Nephron (organoid): ENCODE measurements at regions not wholly inside any gene's neighbourhood (a gene's known extent, or its start where the extent isn't known, plus 50 kb on each side); places are given as distances from the start of the nearest gene placed in this dataset.

ENCODE experiments used
- H3K27ac Mint-ChIP-seq, 3 experiments: 2 replicates each; pipeline ENCODE4 v1.8.0; 2020; ENCODE audit warnings: mixed read lengths in 3 of 3, mild to moderate bottlenecking in 2 of 3, moderate library complexity in 1 of 3
- H3K27me3 Mint-ChIP-seq: 2 replicates; pipeline ENCODE4 v1.8.0; 2021; ENCODE audit warnings: low read depth, mild to moderate bottlenecking, moderate library complexity, mixed read lengths
- H3K36me3 Mint-ChIP-seq: 2 replicates; pipeline ENCODE4 v1.8.0; 2020; ENCODE audit warnings: low read depth, mixed read lengths
- H3K4me1 Mint-ChIP-seq: 2 replicates; pipeline ENCODE4 v1.8.0; 2020; ENCODE audit warnings: mixed read lengths
- H3K4me3 Mint-ChIP-seq, 3 experiments: 2 replicates each; pipeline ENCODE4 v1.8.0; 2020; ENCODE audit warnings: mild to moderate bottlenecking in 3 of 3, mixed read lengths in 3 of 3, moderate library complexity in 2 of 3
- H3K9me3 Mint-ChIP-seq: 2 replicates; pipeline ENCODE4 v1.8.0; 2020; ENCODE audit warnings: mixed read lengths
- TF ChIP-seq, protein P1 (sequence below), 3 experiments: fragments of 200-600 bp; sonication (generic); IDR thresholded peaks; one replicate each; pipeline ENCODE4 v1.5.0; 2021; ENCODE audit warnings: antibody characterized with exemption in 3 of 3; ENCODE audit not compliant: unreplicated experiment in 3 of 3

DNA sequence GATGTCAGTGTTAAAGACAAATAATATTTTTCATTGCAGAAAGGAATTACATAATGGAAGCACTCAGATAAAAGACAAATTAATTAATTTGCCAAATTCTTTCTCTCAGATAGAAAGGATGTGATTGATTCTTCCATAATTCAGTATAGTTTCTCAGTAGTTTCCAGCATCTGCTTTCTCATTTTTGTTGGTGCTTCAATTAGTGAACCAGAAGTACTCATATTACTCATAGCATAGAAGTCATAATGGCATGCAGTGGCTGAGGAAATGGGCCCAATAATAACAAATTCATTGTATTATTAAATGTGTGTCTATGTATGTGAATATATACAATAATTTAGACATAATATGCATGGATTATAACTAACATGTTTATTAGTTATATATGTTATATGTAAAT, 393.3 kb upstream of the TRAM1L1 start:
- TF ChIP-seq, protein P1, sequence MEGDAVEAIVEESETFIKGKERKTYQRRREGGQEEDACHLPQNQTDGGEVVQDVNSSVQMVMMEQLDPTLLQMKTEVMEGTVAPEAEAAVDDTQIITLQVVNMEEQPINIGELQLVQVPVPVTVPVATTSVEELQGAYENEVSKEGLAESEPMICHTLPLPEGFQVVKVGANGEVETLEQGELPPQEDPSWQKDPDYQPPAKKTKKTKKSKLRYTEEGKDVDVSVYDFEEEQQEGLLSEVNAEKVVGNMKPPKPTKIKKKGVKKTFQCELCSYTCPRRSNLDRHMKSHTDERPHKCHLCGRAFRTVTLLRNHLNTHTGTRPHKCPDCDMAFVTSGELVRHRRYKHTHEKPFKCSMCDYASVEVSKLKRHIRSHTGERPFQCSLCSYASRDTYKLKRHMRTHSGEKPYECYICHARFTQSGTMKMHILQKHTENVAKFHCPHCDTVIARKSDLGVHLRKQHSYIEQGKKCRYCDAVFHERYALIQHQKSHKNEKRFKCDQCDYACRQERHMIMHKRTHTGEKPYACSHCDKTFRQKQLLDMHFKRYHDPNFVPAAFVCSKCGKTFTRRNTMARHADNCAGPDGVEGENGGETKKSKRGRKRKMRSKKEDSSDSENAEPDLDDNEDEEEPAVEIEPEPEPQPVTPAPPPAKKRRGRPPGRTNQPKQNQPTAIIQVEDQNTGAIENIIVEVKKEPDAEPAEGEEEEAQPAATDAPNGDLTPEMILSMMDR (IDR thresholded peaks at IDR 0.05; ENCODE audit: unreplicated experiment in 3 of 3), result no peak
- no peaks in the 10 kb centered on the region for H3K36me3 Mint-ChIP-seq
- no peaks in the 10 kb centered on the region for H3K27me3 Mint-ChIP-seq

DNA sequence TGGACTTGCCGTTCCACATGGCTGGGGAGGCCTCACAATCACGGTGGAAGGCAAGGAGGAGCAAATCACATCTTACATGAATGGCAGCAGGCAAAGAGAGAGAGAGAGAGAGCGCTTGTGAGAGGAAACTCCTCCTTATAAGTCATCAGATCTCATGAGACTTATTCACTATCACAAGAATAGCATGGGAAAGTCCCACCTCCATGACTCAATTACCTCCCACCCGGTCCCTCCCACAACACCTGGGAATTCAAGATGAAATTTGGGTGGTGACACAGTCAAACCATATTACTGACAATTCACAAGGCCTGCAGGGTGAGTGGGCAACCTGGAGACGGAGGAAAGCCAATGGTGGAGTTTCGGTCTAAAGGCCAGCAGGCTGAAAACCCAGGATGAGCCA, 394.3 kb upstream of the TRAM1L1 start:
- no peaks in the 10 kb centered on the region for H3K27me3 Mint-ChIP-seq
- no peaks in the 10 kb centered on the region for H3K9me3 Mint-ChIP-seq
- no peaks in the 10 kb centered on the region for H3K4me1 Mint-ChIP-seq
- no peak overlapping the region for H3K27ac Mint-ChIP-seq
- no peak overlapping the region for H3K4me3 Mint-ChIP-seq
- TF ChIP-seq, protein P1 (IDR thresholded peaks at IDR 0.05; ENCODE audit: unreplicated experiment in 3 of 3), result no peak
- H3K36me3 Mint-ChIP-seq, result no peaks in the 10 kb centered on the region

More for the DNA sequence above, 393.3 kb upstream of the TRAM1L1 start:
- Mint-ChIP-seq H3K27ac (no peak overlapping the region), H3K4me1 (no peaks in the 10 kb centered on the region), H3K9me3 (no peaks in the 10 kb centered on the region), H3K4me3 (no peak overlapping the region)

DNA sequence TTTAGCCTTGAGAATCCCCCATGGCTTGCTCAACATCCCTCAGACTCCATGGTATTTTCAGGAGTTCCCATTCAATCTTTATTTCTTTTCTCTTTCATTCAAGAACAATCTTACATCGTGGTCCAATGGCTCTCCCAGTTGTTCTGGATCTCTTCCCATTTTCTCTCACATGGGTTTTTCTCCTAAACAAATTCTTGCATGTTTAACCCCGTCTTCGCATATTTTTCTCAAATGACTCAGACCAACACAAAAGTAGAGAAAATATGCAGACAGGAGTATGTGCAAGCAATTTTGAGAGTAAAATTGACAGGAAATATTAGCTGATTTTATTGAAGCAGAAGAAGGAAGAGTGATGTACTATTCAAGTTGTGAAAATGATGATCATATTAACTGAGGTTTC, 396.4 kb upstream of the TRAM1L1 start:
- TF ChIP-seq, protein P1 (IDR thresholded peaks at IDR 0.05; ENCODE audit: unreplicated experiment in 3 of 3), result no peak
- Mint-ChIP-seq H3K27me3 (no peaks in the 10 kb centered on the region), H3K4me1 (no peaks in the 10 kb centered on the region), H3K9me3 (no peaks in the 10 kb centered on the region), H3K4me3 (no peak overlapping the region), H3K36me3 (no peaks in the 10 kb centered on the region), H3K27ac (no peak overlapping the region)

DNA sequence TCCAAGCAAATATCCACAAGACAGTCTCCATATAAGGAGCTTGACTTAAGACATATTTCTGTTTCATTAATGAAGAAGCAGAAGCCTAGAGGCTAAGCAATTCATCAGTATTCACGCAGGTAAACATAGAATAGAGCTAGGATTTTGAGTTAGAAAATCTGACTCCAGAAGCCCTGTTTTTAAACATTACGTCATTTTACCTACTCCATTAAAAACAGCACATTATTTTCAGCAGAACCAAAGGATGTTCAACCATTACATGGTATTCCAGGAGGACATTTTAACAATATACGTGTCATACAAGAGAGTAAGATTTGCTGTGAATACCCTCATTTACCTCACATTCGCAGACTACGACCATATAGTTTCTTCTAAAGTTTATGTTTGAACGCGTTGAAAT, 403.3 kb upstream of the TRAM1L1 start:
- H3K9me3 Mint-ChIP-seq, result no peaks in the 10 kb centered on the region
- TF ChIP-seq, protein P1 (IDR thresholded peaks at IDR 0.05; ENCODE audit: unreplicated experiment in 3 of 3), result no peak
- H3K27ac Mint-ChIP-seq, result no peak overlapping the region
- no peak overlapping the region for H3K4me3 Mint-ChIP-seq
- peaks cover 10% of the 10 kb centered on the region for H3K4me1 Mint-ChIP-seq
- H3K27me3 Mint-ChIP-seq, result no peaks in the 10 kb centered on the region
- no peaks in the 10 kb centered on the region for H3K36me3 Mint-ChIP-seq

DNA sequence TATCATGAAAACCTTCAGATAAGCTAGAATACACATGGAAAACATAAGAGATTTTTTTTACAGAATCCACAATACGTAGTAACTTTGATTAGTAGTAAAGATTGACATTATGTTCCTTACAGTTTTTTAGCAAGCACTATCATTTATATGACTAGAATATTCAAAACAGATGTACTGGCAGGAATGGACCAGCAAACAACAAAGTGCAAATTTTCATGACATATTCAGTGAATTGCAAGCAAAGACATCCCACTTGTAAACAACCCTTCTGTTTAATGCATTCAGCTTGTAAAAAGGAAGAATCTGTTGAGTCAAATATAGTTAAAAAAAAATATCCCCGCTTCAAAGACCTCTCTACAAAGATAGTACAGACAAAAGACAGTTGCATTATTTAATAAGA, 403.7 kb upstream of the TRAM1L1 start:
- Mint-ChIP-seq H3K27me3 (no peaks in the 10 kb centered on the region), H3K4me3 (no peak overlapping the region), H3K9me3 (no peaks in the 10 kb centered on the region), H3K36me3 (no peaks in the 10 kb centered on the region), H3K27ac (no peak overlapping the region), H3K4me1 (peaks cover 10% of the 10 kb centered on the region)
- TF ChIP-seq, protein P1 (IDR thresholded peaks at IDR 0.05; ENCODE audit: unreplicated experiment in 3 of 3), result no peak

DNA sequence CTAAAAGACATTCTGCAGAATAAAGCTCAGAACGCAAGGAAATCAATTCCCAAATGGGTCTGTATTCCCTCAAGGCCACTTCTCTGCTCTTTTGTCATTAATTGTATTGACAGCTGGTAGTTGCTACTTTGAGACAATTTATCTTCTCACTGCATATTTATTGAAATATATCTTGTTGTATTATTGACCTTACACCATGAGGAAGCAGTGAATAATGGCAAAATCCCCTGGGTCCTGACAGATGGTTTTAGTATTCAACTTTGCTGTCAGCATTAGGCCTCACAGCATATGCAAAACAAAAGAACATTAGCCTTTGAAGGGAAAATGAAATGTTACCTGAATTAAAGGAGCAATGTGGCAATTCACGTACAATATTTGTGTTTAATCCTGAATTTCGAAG, 406.1 kb upstream of the TRAM1L1 start:
- Mint-ChIP-seq H3K4me1 (peaks cover 10% of the 10 kb centered on the region), H3K4me3 (no peak overlapping the region), H3K9me3 (no peaks in the 10 kb centered on the region), H3K27me3 (no peaks in the 10 kb centered on the region), H3K27ac (peak overlapping the region in 2 of 3 experiments; percentile 9 to 49), H3K36me3 (no peaks in the 10 kb centered on the region)
- TF ChIP-seq, protein P1 (IDR thresholded peaks at IDR 0.05; ENCODE audit: unreplicated experiment in 3 of 3), result no peak
